ENCODE measurements at regions not wholly inside any gene's neighbourhood (a gene's known extent, or its start where the extent isn't known, plus 50 kb on each side); places are given as distances from the start of the nearest gene placed in this dataset.

DNA sequence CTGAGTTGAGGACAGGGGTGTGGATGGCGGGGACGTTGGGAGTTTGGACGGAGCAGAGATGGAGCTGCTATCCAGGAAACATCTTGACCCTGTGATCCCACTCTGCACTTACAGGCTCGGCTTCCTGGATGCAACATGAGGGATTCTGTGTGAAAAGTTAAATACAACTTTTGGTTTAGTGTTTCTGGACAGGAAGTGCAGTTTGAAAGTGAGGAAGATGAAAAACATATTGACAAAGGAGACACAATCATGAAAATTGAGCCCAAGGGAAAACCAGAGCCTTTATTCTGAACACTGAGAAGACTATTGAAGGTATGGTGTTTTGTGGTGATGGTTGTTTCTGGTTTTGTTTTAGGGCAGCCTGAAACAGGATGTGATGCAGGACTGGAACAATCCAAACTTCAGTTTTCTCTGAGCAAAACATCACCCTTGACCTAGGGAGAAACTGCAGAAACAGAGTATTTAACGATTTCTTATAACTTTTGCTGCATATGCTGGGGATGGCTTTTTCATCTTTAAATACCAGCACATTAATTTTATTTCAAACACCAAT, 76.5 kb upstream of the RFX8 start:
- DNase-seq, result no peak

DNA sequence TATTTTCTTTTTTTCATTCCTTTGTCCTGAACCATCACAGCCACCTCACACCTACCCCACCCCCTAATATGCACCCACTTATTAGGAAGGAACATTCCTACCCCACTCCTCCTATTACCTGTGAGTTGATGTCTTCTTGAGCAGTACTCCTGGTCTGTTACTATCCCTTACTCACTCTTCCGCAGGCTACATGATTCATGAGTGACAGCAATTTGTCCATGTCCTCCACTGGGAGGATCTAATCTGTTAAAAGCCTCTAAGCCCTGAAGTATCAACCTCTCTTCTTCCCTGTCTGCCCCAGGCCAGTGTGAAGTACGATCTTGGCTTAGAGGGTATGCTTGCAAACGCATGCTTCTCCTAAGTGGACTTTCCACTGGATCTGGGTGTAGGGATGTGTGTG, 75.6 kb upstream of the RFX8 start:
- no peak for DNase-seq

DNA sequence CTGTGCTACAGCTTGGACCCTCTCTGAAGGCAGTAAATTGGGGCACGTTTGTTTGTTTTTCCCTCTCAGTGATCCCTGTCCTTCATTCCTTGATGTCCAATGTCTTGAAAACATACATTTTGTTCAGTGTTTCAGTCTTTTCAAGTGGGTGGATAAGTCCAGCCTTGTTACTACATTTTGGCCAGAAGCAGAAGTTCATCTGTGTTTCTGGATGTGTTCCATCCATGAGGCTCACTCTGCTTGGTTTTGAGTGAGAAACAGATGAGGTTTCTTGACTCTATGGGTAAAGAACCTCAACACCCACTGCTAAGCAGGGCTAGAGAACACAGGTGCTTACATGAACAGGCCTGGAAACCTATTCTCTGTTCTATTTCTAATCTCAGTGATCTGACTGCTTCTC, 74.5 kb upstream of the RFX8 start:
- DNase-seq, result no peak

DNA sequence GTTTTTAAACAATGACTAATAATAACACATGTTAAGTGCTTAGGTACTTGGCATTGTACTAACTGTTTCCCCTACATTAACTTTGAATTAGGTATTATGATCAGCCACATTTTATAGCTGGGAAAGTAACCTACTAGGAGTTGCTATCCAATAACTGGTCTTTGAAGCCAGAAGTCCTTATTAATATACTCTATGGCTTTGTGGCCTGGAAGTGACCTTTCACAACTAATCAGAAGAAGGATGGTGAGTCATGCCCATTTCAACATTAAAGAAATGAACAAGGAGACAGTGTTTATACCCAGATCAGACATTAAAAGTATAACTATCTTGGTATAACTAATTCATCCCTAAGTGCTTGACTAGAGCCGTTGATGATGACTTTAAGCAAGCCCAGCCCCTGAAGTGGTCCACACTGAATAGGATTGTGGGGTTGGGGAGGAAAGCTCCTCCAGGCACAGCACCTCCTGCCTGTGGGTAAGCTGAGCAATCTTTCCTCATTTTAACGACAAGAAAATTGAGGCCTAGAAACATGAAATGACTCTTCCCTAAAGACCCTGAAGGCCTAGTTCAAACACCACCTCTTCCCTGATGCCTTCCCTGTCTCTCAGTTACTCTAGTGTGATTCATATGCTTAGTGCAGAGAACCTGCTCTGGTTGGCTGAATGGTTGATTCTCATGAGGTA, 71.6 kb upstream of the RFX8 start:
- DNase-seq, result no peak

DNA sequence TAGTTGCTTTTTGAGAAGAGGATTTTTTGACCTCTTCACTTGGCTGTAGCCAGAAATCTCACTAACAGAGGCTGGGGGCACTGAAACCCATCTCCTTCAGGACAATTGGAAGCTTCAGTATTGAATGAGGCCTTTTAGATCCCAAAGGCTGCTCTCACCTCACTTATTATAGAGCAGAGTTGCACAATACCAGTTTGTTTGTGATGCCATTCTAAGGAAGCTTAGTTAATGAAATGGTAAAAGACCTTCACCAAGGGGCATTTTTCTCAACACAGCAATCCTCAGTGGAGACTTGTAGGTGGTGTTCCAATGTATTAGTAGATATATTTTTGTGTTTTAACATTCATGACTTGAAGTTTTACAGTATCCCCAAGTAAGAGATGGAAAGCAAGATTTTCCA, 71.0 kb upstream of the RFX8 start:
- DNase-seq, result no peak

DNA sequence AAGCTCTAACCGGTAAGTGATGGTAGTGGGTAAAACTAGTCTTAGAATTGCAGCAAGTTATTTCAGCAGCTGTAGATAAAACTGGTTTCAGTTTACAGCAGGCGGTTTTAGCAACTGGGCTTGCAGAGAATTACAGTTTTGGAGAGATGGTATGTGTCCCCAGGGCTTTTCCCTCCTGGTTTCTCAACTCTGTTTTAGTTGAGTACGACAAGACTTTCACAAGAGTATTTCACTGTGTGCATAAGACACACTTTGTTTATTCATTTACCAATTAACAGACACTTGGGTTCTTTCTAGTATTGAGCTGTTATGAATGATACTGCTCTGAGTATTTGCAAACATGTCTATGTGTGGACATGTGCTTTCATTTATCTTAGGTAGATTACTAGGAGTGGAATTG, 65.6 kb upstream of the RFX8 start:
- DNase-seq, result no peak

DNA sequence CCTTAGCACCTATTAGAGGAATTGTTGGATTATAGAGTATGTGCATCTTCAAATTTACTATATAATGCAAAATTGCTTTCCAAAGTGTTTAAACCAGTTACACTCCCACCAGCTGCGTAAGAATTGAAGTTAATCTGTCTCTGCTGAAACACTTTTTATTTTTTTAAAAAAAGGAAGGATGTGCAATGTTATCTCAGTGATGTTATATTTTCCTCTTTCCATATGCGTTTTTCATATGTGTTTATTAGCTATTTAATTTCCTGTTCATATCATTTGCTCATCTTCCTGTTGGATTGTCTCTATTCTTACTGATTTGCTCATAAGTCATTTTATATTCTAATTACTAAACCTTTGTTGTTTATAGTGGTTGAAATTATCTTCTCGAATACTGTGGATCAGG, 63.2 kb upstream of the RFX8 start:
- no peak for DNase-seq

DNA sequence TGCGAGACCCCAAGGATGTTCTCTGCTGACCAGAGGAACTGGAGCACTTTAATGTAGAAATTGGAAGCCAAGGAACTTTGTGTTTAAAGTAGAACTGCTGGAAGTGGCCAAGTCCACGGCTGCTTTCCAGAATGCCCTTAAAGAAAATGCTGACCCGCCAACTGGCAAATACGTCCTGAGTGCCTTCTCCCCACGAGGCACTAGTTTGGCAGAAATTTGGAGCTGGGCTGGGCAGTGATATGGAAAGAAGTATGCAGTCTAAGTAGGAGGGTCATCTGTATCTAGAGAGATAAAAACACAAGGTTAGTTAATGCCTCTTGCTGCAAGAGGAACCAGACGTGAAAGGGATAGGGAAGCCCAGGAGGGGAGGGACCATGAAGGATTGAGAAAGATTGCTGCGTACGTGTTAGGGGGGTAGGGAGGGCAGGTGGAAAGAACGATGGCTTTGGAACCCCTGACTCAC, 59.3 kb upstream of the RFX8 start:
- no peak for DNase-seq

DNA sequence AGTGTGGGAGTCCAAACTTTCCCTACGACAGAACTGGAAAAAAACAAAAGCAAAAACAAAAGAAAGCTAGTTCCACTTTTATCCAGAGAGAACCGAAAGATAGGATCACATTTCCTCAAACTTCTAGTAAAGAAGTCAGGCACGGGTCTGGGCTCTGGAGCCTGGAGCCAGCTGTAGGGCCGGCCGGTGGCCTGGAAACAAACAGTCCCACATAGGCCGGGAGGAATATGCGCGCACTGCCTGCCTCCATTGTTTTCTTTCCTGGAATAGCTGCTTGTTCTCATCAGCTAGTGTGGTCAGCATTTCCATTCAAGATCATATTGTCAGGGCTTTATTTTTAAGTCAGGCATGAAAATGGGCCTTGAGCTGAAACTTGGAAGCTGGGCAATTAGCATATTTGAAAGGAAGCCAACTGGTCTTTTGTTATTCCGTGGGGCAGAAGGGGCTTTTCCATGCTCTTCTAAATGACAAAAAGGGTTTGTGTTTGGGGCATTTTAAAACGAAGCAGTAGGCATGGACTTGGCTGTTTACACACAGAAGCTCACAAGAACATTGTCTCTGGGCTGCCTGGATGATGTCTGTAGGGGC, 58.7 kb upstream of the RFX8 start:
- DNase-seq, result no peak

DNA sequence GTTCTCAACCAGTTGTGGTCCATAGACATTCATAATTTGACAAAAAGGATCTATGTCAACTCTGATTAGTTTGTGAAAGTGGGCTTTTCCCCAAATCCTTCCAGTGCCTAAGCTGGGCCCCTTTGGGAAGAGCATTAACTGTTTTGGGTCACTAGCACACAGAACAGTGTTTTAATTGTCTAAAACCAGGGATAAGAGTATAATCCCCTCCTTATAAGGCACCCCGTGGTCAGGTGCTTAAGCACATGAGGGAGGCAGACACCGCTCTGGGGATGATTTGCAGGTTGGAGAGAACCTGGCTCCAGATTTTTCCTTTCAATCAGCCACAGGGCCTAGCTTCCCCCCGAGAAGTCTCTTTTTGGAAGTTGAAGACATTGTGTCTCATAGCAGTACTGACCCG, 53.6 kb upstream of the RFX8 start:
- DNase-seq, result no peak

DNA sequence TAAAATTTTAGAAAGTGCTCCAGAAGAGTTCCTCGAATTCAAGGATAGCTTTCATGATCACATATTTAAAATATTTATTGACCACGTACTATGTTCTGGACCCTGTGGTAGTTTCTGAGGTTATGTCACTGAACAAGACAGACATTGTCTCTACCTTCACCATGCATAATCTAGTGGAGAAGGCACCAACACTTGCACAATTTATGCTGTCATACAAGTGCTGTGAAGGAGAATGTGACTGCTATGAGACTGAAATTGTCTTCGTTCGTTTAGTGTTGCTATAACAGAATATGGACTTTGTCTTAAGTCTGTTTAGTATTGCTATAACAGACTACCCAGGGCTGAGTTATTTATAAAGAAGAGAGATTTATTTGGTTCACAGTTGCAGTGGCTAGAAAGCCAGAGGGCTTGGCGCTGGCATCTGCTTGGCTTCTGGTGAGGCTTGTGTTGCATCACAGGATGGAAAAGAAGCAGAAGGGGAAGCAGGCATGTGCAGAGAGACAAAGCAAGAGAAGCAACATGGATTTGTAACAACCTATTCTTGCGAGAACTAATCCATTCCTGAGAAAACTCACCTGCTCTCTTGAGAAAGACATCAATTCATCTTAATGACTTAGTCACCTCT, 50.0 kb upstream of the RFX8 start:
- DNase-seq, result no peak

Data from NCI-H446 (cell line).